NCI-H524 (cell line): ENCODE measurements at regions not wholly inside any gene's neighbourhood (a gene's known extent, or its start where the extent isn't known, plus 50 kb on each side); places are given as distances from the start of the nearest gene placed in this dataset.
"Not testable (repeated sequence)": the region's sequence is repeated elsewhere in the genome, so short reads cannot be mapped to it uniquely, and the experiment has no call there.

Source experiments
- DNase-seq, 2 experiments: peaks; one replicate each; lab custom pipeline; 2025; lab: John Stamatoyannopoulos, UW

DNA sequence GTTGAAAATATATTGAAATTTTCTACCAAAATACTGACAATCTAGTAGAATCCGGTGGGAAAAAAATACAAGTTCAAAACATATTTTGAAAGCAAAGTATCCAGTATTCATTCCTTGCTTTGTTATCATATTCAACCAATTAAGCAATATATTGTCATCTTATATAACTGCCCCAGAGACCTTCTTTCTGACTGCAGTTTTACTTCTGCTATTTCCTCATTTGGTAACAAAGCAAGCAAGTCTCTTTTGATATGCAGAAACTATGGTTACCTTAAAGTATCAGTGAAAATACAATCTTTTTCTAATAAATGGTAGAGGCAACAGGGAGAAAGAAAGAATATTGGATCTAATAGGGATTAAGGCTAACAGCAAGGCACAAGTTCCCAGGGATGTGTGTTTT lies 663.7 kb upstream of the MEF2C start:
- no peak for DNase-seq

DNA sequence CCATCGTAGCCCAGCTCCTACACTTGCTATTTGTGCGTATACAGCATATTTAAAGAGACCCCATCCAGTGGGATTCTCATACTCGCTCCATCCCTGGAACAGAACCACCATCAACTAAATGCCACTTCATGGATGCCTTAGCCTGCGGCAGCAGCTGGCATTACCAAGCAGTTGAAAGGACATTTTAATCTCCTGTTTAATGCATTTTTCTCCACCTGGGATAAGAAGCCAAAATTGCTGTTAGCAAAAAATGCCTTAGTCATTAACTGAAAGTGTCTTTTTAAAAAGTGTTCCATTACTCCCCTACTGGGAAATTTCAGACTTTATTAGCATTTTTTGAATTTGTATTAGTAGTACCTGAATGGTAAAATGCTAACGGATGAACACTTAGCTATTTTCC lies 662.6 kb upstream of the MEF2C start:
- peak; percentile 9 to 78 for DNase-seq

DNA sequence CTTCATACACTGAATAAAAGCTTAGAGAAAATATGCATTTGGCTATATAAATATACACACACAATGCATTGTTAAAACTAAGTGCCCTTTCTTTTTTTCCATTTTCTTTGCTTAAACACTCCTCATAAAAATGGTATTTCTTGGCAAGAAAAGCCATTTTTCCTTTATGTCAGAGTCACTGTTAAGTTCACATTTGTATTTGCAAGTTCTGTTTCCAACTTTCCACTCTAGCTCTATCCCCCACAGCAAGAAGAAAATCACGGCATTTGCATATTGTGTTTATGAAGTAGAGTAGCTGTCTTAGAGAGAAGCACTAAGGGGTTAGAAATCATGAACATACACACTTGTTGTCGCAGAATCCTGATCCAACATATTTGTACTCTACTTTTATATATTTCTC lies 662.1 kb upstream of the MEF2C start:
- DNase-seq = no peak

DNA sequence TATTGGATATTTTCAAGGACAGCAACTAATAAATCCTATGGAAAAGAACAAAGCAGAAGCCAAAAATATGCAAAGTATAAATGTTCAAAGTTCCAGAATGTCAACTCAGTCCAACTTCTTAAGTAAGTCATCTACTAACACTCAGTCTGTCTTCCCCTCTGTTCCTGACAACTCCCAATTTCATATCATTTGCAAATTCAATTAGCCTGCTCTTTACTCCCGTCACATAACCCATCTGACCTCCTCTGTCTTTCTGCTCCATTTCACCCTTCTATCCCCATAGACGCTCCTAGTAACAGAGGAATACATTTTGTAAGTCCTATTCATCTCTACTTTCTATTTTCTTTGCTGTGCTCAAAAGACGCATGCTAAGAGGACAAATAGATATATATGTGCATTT lies 659.8 kb upstream of the MEF2C start:
- DNase-seq = no peak

DNA sequence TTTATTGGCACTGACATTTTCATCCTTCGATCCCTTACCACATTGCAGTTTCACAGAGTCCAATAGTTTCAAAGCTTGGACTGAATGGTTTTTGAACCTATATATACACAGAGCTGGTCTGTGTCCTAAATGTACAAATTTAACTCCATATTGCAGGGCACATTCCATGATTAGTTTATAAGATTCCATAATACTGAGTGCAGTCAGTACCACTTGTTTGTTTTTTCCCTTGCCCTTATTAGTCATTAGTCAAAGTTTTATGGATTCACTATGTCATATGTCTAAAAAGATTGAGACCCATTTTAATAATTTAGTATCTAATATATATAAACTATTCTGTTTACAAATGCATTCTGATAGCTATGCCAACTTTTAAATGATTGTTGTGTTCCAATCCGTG lies 654.8 kb upstream of the MEF2C start:
- no peak for DNase-seq

DNA sequence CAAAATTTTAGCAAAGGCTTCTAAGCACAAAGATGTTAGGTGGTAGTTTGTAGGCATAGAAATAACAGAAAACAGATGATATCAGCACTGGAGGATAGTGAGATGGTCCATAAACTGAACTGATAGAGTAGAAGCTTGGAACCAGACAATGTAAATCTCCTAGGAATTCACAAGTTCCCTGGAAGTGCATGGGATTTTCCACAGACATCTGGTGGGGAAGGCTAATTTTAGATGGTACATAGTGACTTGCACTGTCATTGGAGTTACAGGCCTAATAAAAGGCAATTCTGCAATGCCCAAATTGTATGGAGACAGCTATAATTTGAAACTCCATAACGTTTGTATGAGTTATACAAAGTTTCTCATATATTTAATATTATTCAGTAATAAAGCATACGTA lies 653.0 kb upstream of the MEF2C start:
- no peak for DNase-seq

DNA sequence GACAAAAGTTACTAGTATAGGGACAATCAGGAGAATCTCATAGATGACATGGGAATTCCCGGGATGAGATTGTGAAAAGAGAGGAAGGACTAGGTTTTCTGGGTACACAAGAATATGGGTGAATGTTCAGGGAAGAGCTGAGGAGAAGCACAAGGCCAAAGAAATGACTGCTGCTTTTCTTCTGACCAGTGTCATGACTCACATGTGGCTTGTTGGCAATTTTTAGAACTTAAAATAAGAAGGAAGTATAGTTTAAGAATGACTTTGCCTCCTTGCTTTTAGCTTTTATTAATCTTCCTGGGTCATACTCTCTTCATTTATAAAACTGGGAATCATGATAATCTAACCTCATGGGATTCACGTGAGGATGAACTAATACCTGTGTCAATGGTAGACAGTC lies 652.4 kb upstream of the MEF2C start:
- no peak for DNase-seq

DNA sequence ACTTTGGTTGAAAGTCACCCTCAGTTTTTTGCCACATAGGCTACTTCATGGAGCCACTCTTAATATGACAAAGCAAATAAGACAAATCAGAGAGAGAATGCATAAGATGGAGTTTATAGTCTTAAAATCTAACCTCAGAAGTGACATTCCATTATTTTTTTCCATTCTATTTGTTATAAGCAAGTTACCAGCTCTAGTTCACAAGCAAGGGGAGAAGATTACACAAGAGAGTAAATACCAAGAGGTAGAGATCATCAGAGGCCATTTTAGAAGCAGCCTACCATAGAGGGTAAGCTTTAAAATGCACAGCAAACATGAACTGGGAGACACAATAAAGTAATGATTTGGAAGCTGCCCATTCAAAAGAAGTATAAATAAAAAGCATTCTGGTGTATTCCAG lies 651.3 kb upstream of the MEF2C start:
- DNase-seq = no peak

DNA sequence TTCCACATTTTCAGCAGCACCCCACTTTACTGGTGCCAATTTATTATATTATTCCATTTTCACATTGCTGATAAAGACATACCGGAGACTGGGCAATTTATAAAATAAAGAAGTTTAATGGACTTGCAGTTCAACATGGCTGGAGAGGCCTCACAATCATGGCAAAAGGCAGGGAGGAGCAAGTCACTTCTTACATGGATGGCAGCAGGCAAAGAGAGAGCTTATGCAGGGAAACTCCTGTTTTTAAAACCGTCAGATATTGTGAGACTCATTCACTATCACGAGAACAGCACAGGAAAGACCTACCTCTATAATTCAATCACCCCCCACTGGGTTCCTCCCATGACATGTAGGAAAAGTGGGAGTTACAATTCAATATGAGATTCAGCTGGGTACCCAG lies 641.8 kb upstream of the MEF2C start:
- no peak for DNase-seq

DNA sequence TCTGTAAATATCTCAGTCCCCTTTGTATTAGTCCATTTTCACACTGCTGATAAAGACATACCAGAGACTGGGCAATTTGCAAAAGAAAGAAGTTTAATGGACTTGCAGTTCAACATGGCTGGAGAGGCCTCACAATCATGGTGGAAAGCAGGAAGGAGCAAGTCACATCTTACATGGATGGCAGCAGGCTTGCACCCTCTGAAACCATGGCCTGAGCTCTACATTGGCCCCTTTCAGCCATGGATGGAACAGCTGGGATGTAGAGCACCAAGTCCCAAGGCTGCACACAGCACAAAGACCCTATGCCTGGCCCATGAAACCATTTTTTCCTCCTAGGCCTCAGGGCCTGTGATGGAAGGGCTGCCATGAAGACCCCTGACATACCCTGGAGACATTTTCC lies 640.9 kb upstream of the MEF2C start:
- DNase-seq = not testable (repeated sequence)

DNA sequence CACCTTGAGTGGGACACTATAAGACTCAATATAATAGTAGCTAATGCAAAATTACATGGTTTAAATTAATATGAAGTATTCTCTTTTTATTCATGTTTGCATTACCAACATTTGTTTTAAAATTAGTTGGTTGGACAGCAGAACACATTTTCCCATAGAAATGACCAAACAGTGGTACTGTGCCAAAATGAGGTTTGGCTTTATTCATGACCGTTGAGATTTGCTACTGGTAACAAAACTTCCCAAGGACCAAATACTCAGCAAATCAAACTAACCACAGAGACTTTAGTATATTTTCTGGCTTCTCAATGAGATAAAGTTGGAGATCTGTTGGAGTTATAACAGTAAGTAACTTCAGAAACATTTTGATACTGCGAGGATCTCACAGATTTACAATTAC lies 637.8 kb upstream of the MEF2C start:
- no peak for DNase-seq

DNA sequence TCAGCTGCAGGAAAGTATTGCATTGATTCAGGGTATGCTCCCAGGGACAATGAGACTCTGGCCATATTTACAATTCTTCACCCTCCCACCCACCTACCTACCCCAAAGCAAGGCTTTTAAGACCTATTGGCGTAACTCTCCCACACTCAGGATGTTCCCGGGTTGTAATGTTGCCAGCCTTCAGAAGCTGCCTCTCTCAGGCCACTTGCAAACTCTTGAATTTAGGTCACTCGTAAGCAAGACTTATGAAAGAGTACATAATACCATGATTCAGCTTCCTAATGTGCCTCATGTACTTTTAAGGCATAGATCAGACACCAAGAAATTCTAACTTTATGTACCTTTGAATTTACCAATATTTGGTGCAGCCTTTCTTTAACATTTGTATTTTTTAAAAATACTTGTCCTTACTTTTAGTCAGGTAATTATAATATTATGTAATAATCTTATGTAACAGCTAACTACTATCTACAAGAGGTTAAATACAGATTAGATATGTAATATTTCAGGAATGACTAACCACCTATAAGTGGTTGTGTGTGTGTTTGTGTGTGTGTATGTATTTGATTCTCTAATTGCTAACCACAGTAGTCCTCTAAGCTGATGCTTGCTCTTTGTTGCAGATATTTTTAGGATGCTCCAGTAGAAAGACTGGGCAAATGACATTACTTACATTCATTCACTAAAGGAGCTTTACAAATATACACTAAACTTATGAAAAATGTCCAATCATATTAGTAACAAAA lies 630.5 kb upstream of the MEF2C start:
- no peak for DNase-seq

DNA sequence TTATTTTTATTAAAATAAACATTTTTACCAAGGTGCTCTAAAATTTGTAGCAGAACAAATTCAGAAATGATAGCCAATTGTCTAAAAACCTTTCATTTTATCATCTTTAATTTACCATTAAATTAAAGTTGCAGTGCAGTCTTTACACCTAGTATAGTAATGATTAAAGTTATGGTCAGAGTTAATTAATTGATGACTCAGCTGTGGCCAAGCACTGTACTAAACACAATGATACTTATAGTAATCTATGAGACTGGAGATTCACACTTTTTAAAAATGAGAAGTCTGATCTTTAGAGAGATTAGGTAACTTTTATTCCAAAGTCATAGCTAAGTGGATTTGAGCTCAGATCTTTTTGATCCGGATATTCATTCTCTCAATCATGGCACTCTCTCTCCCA lies 621.1 kb upstream of the MEF2C start:
- DNase-seq = no peak

DNA sequence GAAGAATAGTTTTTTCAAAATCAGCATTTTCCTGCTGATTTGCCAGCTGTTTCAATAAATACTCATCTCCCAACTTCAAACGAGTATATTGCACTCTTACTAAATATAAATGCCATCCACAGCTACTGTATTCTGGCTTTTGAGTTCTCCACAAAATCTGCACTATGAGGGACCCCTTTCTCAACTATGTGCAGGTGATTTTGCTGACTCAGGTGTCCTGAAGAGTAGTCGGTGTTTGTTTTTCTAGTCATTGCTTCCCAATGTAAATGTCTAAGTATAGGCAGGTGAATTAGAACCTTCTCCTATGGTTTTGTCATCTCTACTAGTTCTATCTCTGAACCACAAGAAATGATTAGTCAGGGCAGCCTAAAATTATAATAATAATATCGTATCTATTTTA lies 616.8 kb upstream of the MEF2C start:
- DNase-seq = no peak

DNA sequence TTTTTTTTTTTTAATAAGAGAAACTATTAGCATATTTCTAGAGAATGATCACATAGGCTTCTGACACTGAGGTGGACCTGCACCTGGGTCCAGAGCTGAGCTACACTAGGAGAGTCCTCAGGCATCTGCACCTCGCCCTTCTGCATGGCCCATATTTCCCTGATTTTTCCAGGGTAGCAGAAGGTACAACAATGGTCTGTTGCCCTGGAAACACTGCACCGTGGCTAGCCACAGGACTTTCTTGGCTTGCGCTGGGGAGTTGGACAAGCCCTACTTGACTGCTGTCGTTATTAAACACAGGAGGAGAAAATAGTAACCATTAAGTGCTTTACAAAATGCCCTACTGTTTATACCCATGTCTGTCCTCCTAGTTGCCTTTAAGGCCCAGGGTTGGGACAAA lies 615.7 kb upstream of the MEF2C start:
- no peak for DNase-seq

DNA sequence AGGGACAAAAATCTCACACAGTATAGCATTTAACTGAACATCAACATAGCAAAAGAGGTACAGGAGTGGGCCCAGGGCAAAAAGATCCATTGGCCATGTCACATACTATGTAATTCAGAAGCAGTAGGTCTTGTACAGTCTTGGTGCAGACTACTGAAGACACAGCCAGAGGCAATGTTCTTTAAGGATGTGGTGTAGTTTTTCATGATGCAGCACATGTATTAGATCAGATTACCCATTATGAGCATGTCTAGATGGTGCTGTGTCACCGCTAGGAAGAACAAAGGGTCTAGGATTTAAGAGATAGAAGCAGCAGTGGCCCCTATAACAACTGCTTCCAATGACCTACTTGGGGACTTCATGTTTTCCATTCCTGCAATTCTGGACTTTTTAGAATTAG lies 610.4 kb upstream of the MEF2C start:
- no peak for DNase-seq

DNA sequence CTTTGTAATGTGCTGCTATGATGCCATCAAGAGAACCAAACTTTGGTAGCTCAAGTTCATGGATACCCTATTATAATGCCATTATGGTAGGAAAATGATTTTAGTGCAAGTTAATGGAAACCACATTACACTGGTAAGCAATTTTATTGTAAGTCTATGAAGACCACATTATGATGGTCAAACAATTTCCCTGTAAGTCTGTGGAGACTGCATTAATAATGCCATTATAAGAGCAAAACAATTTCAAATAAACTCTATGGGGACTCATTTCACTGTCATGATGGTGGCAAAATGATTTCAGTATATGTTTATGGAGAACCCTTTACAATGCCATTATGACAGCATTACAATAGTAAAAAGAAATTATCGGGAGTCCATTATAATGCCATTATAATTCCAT lies 602.0 kb upstream of the MEF2C start:
- DNase-seq = no peak

DNA sequence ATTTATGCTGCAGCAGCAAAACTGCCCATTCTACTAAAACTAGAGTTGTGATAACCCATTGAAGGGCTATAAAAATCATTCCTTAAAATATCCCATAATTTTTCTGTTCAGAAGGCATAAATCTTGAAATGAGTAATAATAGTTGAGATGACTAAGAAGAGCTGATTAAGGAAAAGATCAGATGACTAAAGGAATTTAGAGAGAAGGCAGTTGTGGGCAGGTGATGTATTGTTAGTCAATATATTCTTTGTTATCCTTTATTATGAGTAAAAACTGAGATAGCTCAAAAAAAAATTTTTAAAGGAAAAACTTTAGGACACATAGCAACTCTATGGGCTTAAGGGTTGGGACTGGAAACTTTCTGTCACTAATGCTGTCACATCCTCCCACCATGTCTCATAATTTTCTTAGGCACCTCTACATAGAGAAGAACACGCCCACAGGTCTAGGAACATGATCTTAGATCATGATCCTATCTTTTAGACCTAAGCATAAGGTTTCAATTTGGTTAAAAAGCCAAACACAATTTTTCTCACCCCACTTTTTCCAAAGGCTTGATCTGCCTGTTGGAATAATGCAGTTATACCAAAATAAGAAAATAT lies 597.5 kb upstream of the MEF2C start:
- no peak for DNase-seq

DNA sequence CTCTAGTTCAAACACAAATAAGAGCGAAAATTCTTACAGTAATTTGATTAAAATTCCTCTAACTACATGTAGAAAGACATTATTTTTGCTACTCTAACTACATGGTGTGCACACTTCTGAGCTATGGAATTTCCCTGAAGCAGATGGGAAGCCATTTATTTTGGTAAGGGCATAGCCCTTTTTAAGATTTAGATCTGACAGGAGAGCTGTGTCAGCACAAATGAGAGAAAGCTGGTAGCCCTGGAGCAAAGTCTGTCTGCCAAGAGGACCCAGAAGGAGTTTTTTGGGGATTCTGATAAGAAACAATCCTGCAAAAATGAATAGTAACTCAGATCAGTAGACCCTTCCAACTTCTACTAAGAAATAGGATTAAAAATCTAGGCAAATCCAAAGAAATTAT lies 595.9 kb upstream of the MEF2C start:
- DNase-seq = no peak

DNA sequence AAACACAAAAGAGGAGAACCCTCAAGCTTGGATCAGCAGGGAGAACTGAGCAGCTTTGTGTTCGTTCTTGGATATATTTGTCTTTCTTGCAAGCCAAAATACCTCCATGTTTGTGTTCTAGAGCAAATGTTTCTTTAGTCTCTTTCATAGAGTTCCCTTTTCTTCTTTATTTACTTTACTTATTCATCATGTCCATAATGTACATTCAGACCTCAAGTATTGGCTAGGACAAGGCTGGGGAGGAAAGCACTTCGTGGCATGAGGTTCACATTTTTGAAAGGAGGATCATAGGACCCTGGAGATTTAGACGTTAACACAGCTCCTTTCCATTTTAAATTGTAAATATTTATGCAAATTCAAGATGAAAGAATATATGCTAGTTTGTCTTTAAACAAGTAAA lies 590.2 kb upstream of the MEF2C start:
- DNase-seq = no peak

DNA sequence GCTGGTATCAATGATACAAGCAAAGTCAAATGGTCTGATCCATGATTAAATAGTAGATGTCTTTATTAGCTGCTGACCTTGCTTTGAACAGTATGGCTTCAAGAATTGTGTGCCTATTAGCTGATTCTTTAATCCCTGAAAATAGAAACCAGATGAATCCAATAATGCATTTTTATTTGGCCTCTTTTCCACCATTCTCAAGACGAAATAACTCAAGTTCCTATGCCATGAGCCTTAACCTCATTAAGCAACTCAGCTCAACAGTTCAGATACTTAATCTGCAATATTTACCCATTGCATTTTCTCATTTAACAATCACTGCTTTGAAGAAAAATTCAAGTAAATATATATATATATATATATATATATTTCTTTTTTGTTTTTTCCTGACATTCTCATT lies 588.6 kb upstream of the MEF2C start:
- DNase-seq = no peak

DNA sequence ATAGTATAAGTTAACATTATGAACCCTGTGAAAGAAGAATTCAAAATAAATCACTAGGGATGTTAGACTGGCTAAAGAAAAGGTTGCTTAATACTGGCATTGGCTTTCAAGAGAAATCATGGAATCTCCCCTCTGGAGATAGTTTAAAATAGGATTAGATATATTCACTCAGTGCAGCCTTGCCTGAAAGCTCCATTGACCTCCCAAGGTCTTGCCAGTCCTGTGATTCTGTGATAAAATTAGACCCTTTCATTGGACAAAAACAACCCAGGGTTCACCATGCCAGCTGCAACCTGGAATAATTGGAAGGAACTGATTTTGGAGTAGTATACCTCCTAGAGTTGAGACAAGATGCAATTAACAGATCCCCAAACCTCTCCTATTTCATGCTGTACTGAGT lies 588.1 kb upstream of the MEF2C start:
- peak; percentile 51 to 65 for DNase-seq

DNA sequence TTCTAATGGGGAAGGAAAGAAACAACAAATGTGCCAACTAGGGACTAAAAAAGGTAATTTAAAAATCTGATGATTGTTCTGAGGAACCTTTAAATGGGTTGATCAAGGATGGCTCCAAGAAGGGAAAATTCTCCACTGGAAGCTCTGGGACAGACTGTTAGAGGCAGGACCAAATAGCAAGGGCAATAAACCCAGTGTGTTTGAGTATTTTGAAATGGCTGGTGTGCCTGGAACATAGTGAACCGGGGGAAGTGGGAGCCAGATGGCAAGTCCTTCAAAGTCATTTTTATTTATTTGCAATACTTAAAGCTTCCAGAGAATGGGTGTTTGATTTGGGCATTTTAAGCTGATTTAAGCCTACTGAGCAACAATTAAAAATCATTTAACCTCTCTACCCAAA lies 587.7 kb upstream of the MEF2C start:
- peak; percentile 64 to 82 for DNase-seq

DNA sequence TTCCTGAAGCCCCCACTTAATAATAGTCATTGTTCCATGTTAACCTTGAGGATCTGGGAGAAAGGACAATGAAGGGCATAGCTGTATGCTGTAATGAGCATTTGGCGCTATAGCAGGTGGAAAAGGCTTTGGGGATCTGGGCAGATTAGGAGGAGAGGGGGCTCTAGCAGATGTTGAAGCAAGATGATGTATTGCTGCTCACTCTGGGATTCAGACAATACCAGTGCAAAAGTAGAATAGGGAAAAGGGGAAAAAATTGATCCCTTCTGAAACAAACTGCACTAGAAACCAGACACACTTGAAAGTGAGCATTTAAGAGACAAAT lies 575.3 kb upstream of the MEF2C start:
- peak; percentile 66 to 82 for DNase-seq
